ENCODE measurements at regions not wholly inside any gene's neighbourhood (a gene's known extent, or its start where the extent isn't known, plus 50 kb on each side); places are given as distances from the start of the nearest gene placed in this dataset.

- TF ChIP-seq CTCF (IDR thresholded peaks at IDR 0.05 in 8 of 11, conservative IDR thresholded peaks at IDR 0.05 in 3 of 11) (no peak), POLR2A (IDR thresholded peaks at IDR 0.05) (no peak)
These were observed 824.5 kb downstream of the AACS start for GRCh38 chr12:125889742-125890141.
